Osteoblast (primary cell): ENCODE measurements at regions not wholly inside any gene's neighbourhood (a gene's known extent, or its start where the extent isn't known, plus 50 kb on each side); places are given as distances from the start of the nearest gene placed in this dataset.

Experiments
- DNase-seq: peaks from one replicate; pipeline ENCODE4 v3.0.0; 2011; ENCODE audit warnings: low spot score, mixed read lengths; ENCODE audit not compliant: insufficient read length; ENCODE audit errors: missing footprints
- H2AFZ ChIP-seq: 2 replicates; pipeline ENCODE4 v1.6.0; 2011; ENCODE audit warnings: mild to moderate bottlenecking, low read length
- H3K27ac ChIP-seq: 2 replicates; pipeline ENCODE4 v1.5.1; 2011; ENCODE audit warnings: mild to moderate bottlenecking, low read depth, low read length, moderate library complexity
- H3K27me3 ChIP-seq: 2 replicates; pipeline ENCODE4 v1.6.0; 2012; ENCODE audit warnings: mild to moderate bottlenecking, control low read depth, inconsistent platforms, low read length, moderate library complexity; ENCODE audit not compliant: insufficient read depth
- H3K36me3 ChIP-seq: 2 replicates; pipeline ENCODE4 v1.5.1; 2011; ENCODE audit warnings: mild to moderate bottlenecking, low read length, control low read depth, moderate library complexity; ENCODE audit not compliant: insufficient read depth
- H3K4me1 ChIP-seq: 2 replicates; pipeline ENCODE4 v1.5.1; 2011; ENCODE audit warnings: mild to moderate bottlenecking, low read length, control low read depth, moderate library complexity; ENCODE audit not compliant: insufficient read depth
- H3K4me2 ChIP-seq: 2 replicates; pipeline ENCODE4 v1.6.0; 2011; ENCODE audit warnings: mild to moderate bottlenecking, low read length; ENCODE audit not compliant: insufficient read depth
- H3K4me3 ChIP-seq: fragments of 200-600 bp; sonication (generic); 3 replicates; pipeline ENCODE4 v1.5.1; 2012; ENCODE audit warnings: mild to moderate bottlenecking, low read length, inconsistent platforms; ENCODE audit not compliant: insufficient read depth
- H3K79me2 ChIP-seq: 2 replicates; pipeline ENCODE4 v1.6.0; 2012; ENCODE audit warnings: mild to moderate bottlenecking, low read length, control low read depth, inconsistent platforms; ENCODE audit not compliant: insufficient read depth
- H3K9me3 ChIP-seq: 2 replicates; pipeline ENCODE4 v1.5.1; 2011; ENCODE audit warnings: low read depth, low read length, control low read depth
- H4K20me1 ChIP-seq: 2 replicates; pipeline ENCODE4 v1.6.0; 2012; ENCODE audit warnings: mild to moderate bottlenecking, low read length, control low read depth; ENCODE audit not compliant: insufficient read depth
- CTCF ChIP-seq: IDR thresholded peaks from 2 replicates; pipeline ENCODE4 v1.5.1; 2011; ENCODE audit warnings: mild to moderate bottlenecking, low read depth, low read length, moderate library complexity; ENCODE audit errors: extremely low read depth

DNA sequence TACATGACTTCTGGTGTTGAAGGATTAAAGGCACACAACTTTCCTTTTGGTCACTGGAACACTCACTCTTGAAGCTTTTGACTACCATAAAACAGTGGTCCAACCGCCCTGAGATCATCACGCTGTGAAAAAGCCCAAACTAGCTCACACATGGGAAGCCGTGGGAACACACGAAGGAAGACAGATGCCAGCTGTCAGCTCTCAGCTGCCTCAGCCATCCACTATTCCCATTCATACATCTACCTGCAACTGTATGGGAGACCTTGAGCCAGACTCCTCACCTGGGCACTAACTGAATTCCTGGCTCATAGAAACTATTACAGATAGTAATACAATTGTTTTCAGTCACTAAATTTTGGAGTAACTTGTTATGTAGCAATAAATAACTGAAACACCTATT, 246.1 kb downstream of the MSX2 start:
- no peaks in the 10 kb centered on the region for H4K20me1 ChIP-seq
- H3K4me2 ChIP-seq: no peak overlapping the region
- H3K9me3 ChIP-seq: no peaks in the 10 kb centered on the region
- no peak overlapping the region for H3K4me3 ChIP-seq
- no peaks in the 10 kb centered on the region for H3K4me1 ChIP-seq
- no peak for DNase-seq
- no peak overlapping the region for H3K27ac ChIP-seq
- H3K79me2 ChIP-seq: no peaks in the 10 kb centered on the region
- no peak for TF ChIP-seq CTCF
- no peaks in the 10 kb centered on the region for H3K27me3 ChIP-seq
- H3K36me3 ChIP-seq: no peaks in the 10 kb centered on the region
- no peak overlapping the region for H2AFZ ChIP-seq

DNA sequence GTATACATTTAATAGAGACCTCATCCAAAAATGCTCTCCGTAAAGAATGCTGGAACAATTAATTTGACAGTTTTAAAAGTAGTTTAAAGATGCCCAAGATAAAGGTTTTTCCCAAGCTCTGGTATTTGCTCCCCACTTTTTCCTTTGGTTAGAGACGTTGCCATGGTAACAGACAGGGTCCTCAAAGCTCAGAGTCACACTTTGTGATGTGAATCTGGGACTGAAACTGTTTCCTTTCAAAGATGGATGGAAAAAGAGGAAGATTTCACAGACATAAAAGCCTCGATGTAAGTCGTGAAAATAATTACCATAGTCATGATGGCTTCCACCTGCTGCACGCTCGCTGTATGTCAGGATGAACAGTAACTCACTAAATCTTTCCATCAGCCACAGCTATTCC, 229.5 kb downstream of the MSX2 start:
- Histone ChIP-seq H3K36me3 (no peaks in the 10 kb centered on the region), H3K27ac (no peak overlapping the region), H4K20me1 (no peaks in the 10 kb centered on the region), H3K79me2 (no peaks in the 10 kb centered on the region), H3K27me3 (no peaks in the 10 kb centered on the region), H3K4me3 (no peak overlapping the region), H3K4me1 (no peaks in the 10 kb centered on the region), H3K4me2 (no peak overlapping the region), H2AFZ (no peak overlapping the region), H3K9me3 (no peaks in the 10 kb centered on the region)
- no peak for TF ChIP-seq CTCF
- DNase-seq: no peak

- H3K27me3 ChIP-seq: no peaks in the 10 kb centered on the region
- H3K4me1 ChIP-seq: no peaks in the 10 kb centered on the region
- H3K27ac ChIP-seq: no peak overlapping the region
- H3K4me3 ChIP-seq: no peak overlapping the region
- no peaks in the 10 kb centered on the region for H3K79me2 ChIP-seq
- no peaks in the 10 kb centered on the region for H3K36me3 ChIP-seq
- H3K9me3 ChIP-seq: no peaks in the 10 kb centered on the region
- DNase-seq: peak; percentile 91
- H2AFZ ChIP-seq: no peak overlapping the region
- TF ChIP-seq CTCF: peak; percentile 83
- no peaks in the 10 kb centered on the region for H4K20me1 ChIP-seq
- no peak overlapping the region for H3K4me2 ChIP-seq
These were observed 226.9 kb downstream of the MSX2 start for GRCh38 chr5:174951151-174951780.

DNA sequence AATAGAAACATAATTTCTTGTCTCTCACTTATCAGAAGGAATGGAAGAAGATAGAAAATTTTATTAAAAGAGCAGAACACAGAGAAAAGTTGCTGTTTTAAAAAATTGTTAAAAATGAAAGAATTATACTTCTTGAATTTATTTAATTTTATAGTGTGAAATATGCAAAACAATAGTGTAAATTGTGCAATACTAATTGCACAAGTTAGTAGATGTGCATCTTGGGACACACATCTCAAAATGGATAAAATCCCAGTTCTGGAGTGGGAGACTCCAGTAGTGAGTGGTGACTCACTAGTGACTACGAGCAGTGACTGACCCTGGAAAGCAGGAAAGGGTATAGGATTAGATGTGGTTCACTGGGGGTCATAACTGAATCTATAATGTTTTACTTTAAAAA, 223.2 kb downstream of the MSX2 start:
- no peak for TF ChIP-seq CTCF
- Histone ChIP-seq H3K9me3 (no peaks in the 10 kb centered on the region), H3K36me3 (no peaks in the 10 kb centered on the region), H3K4me2 (no peak overlapping the region), H3K4me1 (no peaks in the 10 kb centered on the region), H3K4me3 (no peak overlapping the region), H2AFZ (no peak overlapping the region), H3K27me3 (no peaks in the 10 kb centered on the region), H3K27ac (no peak overlapping the region), H4K20me1 (no peaks in the 10 kb centered on the region), H3K79me2 (no peaks in the 10 kb centered on the region)
- DNase-seq: no peak
